ENCODE measurements at regions not wholly inside any gene's neighbourhood (a gene's known extent, or its start where the extent isn't known, plus 50 kb on each side); places are given as distances from the start of the nearest gene placed in this dataset.
"Not testable (repeated sequence)": the region's sequence is repeated elsewhere in the genome, so short reads cannot be mapped to it uniquely, and the experiment has no call there.

DNA sequence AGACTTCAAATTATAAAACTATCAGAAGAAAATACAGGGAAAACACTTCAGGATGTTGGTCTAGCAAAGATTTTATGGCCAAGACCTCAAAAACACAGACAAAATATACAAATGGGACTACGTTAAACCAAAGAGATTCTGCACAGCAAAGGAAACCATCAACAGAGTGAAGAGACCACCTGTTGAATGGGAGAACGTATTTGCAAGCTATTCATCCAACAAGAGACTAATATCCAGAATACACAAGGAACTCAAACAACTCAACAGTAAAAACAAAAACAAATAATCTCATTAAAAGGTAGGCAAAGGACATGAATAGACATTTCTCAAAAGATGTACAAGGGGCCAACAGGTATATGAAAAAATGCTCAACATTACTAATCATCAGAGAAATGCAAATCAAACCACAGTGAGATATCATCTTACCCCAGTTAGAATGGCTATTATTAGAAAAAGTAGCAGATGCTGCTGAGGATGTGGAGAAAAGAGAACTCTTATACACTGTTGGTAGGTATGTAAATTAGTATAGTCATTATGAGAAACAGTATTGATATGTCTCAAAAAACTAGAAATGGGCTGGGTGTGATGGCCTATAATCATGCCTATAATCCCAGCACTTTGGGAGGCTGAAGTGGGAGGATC, 112.6 kb downstream of the LRIG2 start:
- DNase-seq = no peak

DNA sequence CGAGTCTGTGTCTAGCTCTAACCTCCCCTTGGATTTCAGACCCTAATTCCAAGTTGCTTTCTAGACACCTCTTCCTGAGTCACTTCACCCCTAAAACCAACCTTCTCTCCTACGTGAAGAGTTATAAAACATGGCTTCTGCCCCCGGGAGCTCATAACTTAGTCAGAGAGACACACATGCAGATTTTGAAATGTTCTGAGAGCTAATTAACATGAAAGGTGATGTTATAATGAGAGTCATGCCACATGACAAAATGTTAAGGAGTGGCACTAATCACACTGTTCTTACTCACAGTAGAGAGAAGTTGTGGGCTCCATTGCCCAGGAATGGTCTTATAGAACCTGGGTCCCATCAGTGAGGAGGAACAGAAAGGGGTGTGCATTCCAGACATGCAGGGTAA, 117.1 kb downstream of the LRIG2 start:
- DNase-seq = no peak

DNA sequence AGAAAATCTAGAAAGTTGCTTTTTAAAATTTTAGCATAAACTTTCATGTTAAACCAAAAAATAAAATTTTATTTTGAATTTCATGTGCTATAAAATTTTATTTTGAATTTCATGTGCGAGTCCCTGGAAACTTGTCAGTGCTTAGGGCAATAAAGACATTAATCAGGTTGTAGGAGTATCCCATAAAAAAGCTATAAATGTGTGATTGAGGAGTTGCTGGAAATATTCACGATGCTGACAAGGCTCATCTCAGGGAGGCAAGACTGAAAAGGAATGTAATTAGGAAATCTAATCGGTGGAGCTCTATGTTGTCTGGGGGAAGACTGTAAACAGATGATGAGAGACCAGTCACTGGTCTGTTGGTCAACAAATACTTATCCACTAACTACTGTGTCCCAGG, 117.9 kb downstream of the LRIG2 start:
- DNase-seq = no peak

DNA sequence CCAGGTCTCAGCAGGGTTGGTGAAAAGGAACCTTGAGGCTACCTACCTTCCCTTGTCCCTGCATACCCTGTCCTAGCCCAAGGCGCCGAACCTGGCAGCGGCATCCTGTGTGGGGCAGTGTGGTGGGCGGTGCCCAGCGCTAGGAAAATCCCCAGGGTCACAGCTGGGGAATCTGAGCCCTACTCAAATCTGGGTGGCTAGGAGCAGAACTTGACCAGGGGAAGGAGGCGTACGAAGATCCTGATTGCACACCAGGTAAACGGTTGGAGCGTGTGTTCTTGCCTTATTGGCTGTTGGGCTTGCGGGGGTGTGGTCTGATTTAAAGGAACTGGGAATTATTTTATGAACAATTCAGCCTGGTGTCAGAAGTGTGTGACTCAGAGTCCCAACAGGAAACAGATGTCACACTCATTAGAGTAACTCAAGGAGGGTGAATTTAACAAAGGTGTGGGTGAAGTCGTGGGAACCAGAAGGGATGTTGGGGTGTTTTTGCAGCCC, 118.6 kb downstream of the LRIG2 start:
- DNase-seq = no peak

DNA sequence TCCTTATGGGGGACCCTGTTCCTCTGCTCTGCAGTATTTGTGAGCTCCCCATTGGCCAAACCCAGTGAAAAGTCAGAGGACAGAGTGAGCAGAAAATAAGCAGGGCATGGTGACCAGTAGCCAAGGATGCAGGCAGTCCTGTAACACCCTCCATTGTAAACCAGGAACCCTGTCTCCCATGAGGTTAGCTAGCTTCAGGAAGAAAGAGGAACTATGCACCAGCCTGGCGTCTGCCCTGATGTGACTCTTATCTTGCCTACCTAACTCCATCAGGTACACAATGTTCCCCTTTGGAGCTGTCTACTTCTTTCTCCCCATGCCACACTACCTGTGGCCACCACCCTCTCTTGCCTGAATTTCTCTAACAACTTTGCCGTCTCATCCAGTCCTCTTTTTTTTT, 119.2 kb downstream of the LRIG2 start:
- DNase-seq = no peak

DNA sequence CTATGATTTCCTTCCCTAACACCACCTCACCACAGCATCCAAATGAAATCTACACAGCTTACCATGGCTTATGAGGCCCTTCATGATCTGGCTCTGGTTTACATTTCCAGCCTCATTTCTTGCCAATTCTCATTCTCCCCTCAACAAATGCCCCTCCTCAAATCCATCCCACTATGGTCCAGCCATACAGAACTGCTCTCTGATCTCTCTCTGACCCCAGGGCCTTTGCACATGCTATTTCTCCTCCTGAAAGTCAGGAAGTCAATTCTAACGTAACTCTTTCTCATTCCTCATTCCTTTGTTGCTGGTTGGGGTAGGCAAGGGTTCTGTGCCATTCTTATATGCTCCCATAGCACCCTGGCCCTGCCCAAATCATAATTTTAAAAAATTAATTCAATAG, 120.0 kb downstream of the LRIG2 start:
- no peak for DNase-seq

DNA sequence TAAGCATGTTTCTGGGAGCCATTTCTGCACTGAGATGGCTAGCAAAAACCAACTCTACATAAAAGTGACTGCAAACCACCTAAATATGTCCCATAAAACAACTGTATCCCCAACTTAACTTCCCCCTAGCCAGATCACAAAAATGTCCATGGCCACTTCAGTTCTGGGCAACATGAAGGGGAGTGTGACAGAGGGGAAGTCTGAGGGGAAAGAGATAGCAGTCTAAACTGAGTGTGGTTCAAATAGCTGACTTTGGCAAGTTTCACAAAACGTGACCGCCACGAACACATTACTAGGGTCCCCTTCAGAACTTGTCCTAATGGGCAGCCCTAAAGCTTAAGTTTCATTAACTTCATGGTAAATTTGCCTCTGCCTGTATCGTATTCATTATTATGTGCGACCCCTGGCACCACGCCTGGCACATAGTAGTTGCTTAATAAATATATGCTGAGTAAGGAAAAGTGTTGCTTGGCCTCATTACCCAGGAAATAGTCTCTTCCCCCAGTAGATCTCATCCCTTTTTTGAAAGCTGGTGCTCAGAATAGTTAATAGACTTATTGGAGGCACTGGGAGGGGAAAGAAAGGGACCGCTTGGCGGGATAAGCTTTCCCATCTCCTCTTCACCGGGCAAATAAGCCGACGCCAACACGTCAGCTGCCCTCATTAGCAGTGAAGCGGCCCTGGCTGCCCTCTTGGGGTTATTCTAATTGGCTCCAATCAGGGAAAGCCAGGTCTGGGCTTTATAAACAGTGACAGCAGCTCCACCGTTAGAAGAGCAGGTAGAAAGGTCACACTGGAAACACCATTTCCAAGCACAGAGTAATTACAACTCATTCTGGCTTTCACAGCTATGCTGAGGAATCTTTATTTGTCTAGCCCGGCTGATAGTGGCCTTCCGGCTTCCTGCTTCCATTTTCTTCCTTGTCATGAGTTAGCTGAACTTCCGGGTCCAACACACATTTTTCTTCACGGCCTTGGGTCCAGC, 122.1 kb downstream of the LRIG2 start:
- DNase-seq = no peak

DNA sequence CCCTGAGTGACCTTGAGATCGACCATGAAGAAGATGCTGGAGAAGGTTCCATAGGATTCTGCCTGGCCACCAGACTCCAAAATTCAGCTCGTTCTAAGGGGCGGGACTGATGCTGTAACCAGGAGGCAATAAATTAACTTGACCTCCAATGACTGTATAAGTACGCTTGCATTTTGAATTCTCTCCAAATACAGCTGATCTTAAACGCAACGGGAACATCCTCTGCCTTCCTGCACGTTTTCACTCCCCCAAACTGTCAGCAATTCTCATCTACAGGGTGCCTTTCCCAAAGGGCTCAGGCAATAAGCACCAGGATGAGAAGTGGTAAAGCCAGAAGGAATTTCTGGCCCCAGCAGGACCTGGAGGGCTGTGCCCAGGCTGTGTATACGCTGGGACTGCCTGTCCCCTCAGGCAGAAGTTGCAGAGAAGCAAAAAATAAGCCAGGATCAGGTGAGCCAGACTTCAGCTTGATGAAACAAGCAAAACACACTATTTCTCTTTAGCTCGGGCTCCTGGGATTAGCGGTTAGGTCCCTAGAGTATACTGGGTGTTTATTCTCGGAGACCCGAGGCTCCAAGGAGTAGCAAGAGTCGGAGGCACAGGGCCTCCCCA, 124.8 kb downstream of the LRIG2 start:
- no peak for DNase-seq

DNA sequence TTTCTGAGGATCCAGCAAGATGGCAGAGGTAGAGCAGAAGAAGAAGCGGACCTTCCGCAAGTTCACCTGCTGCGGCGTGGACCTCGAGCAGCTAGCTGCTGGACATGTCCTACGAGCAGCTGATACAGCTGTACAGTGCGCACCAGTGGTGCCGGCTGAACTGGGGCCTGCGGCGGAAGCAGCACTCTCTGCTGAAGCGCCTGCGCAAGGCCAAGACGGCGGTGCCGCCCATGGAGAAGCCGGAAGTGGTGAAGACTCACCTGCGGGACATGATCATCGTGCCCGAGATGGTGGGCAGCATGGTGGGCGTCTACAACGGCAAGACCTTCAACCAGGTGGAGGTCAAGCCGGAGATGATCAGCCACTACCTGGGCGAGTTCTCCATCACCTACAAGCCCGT, 125.8 kb downstream of the LRIG2 start:
- no peak for DNase-seq

DNA sequence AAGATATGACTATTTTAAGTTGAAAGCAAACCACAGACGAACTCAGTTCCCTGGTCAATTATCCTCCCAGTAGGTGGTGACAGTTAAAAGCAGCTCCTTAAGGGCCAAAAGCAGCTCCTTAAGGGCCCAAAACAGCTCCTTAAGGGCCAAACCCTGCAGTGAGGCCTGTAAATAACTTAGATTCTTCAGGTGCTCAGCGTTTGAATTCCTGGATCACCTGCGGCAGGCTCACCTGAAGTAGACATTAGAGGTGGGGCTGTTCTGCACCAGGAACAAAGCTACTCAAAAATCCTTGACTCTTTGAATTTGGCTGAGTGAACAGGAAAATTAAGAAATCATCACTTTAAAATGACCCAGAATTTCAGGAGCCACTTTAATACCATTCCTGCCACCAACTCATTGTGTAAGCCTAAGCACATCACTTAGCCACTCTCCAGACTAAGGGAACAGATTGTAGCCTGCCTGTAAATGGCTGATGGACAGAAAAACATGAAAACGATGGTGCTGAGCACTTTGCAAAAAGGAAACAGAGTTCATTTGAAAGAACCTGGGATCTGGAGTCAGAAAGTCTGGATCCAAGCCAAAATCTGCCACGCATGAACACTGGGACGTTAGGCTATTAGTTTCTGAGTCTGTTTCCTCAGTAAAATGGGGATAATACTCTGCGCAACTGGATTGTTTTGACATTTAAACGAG, 126.9 kb downstream of the LRIG2 start:
- no peak for DNase-seq

DNA sequence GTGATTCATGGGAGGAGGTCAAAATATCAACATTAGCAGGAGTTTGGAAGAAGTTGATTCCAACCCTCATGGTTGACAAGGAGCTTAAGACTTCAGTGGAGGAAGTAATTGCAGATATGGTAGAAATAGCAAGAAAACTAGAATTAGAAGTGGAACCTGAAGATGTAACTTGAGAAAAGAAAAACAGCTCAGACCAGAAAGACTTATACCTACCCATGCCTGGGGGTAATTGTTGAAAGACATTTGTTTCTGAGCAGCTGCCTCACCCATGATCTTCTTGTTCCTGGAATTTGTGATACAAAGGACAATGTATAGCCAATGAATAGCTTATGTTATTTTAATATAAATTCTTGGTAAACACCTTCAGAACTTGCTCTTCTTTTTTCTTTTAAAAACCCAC, 128.6 kb downstream of the LRIG2 start:
- DNase-seq = no peak

DNA sequence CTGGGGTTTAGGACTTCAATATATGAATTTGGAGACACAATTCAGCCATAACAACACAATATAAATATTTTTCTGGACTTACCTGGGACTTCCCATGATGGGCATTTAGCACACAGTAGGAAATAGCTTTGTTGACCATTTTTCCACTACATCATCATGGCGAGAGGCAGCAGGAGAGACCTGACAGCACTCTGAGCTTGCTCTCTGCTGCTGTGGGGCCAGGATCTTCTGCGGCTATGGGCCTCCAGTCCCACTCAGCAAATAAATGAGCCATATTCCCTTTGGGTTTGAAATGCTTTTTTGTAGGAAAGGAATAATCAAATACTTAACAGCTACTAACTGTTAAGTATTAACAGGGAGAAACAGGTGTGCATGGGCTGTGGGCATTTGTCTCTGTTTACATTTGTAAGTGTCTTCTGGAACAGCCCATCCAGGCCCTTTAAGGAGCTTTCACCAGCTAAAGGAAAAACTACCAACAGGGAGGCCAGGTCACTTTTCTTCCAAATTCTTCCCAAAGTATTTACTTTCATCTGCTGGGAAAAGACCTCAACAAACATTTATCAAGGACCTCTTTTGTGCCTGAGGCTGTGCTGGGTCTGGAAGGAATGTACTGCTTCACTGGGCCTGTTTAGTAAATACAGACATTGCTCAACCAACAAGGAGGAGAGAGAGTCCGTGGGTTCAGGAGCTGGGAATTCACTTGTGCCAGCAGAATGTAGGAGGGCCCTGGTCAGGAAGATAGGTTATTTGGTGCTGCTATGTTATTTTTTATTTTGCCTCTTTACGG, 133.2 kb downstream of the LRIG2 start:
- no peak for DNase-seq

DNA sequence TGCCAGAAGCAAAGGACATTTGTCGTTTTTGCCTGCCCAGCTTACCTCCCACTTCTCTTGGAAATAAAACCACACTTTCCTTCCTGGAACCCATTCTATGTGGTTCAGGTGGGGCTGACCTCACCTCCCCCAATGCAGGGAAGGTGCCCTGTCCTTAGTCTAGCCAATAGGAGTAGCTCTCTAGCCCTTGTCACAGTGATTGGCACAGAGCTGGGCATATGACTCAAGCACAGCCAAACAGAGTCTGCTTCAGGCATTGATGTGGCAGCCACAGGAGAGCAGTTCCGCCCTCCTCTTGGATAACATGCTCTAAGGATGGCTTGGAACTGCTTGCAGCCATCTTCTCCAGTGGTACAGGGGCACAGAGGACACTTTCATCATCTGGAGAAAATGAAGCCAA, 134.0 kb downstream of the LRIG2 start:
- DNase-seq = no peak

DNA sequence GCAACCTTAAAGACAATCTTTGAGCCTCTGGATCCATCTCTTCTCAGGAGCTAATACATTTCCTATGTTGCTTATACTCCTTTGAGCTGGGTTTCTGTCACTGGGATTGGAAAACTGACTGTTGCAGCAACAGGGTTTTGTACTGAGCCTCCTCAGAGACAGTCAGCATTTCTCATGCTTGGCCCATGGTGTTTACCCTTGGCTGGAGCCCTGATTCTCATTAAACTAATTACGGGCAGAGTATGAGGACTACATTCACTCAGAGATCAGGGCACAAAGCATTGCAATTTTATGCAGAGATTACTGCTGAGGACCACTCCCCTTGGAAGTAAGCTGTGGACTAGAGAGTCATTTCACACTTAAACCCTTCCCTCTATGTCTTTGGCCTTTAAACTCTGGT, 134.5 kb downstream of the LRIG2 start:
- DNase-seq = no peak

DNA sequence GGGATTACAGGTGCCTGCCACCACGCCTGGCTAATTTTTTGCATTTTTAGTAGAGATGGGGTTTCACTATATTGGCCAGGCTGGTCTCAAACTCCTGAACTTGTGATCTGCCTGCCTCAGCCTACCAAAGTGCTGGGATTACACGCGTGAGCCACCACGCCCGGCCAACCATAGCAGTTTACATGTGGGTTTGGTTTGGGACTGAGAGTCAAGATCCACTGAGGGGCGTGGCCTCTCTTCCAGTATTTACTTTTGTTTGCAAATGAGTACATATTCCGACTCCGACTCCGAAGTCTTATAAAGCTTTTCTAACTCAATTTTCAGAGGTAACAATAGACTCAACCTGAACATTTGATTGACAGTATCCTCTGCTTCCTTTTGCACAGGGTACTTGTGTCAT, 135.4 kb downstream of the LRIG2 start:
- DNase-seq = not testable (repeated sequence)

DNA sequence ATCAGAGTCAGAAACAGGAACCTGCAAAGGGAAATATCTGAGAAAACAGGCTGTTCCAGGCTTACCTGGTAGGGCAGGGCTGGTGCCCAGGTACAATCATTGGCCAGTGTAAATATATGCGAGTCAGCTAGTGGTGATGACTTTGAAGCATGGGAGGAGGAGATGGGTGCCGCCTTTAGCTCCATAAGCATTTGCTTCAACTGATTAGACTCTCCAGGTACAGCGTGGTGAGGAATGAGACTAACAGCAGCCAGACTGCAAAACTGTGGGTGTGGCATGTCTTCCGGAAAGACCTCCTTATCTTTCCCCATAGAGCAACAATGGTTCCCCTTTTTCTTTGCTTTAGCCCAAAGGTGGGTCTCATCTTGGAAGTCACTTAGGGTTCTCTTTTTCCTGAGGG, 137.2 kb downstream of the LRIG2 start:
- DNase-seq = no peak

DNA sequence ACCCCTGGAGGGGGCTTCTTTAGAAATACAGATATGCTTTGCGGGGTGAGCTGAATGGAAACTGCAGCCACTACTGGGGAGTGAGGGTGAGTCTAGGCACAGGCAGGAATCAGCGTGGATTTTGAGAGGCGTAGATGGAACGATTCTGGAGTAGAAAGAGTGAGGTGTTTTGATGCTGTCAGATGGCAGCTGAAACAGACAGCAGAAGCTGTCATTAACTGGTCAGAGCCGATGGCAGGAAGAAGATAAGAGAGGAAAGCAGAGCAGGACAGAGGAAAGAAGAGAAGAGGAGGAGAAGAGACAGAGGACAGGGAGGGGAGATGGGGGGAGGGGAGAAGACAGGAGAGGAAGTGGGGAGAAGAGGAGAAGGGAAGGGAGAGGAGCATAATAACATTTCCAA, 138.5 kb downstream of the LRIG2 start:
- no peak for DNase-seq

DNA sequence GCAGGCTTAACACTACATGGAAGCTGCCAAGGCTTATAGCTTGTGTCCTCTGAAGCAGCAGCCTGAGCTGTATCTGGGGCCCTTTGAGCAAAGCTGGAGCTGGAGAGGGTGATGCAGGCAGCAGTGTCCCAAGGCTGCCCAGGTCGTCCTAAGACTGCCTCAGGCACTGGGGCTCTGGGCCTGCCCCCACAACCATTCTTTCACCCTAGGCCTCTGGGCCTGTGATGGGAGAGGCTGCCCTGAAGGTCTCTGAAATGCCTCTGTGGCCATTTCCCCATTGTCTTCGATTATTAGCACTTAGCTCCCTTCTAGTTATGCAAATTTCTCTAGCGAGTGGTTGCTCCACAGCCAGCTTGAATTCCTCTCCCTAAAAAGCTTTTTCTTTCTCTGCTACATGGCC, 142.0 kb downstream of the LRIG2 start:
- no peak for DNase-seq

DNA sequence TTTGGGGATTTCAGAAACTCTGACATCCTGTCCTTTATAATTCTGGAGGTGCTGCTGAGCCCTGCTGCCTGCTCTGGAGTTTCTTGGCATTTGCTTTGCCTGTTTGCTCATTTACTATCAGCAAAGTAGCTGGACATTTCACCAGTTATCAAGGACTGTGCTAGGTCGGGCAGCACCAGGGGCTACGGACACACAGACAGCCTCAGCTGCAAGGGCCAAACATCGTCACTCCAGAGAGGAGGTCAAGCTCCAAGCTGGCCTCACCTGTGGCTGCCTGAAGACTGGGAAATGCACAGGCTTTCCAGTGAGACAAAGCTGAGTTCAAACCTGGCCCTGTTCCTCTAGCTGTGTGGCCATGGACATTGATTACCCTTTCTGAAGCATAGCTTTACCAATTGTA, 143.7 kb downstream of the LRIG2 start:
- no peak for DNase-seq

DNA sequence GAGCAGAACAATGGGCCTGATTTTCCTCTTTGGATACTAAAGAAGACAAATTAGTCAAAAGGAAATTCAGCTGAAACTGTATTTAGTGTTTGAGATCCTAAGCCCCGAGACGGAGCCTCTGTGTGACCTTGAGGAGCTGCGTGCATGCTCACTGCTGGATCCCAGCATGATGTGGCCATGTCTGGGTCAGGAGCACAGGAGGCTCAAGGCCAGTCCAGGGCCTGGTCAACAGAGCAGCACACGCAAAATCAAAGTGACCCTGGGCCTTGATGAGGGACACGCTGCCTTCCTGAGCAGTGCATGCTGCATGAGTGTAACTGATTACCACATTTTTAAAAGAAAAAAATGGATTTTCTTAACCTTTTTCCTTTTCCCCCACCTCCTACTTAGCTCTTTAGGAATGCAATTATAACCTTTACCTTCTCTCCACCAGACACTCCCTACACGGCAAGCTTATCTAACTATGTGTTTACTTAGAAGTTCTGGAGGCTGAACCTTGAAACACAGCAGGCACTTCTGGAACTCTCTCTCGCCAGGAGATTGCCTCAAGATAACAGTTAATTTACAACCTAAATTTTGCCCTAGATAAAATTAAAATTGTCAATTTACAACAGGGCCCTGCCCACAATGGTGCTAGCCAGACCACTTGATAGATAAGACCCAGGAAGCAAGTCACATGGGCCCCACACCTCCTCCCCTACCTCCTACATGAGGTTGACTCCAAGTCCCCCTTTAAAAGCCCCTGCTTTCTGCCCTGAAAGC, 144.6 kb downstream of the LRIG2 start:
- no peak for DNase-seq

DNA sequence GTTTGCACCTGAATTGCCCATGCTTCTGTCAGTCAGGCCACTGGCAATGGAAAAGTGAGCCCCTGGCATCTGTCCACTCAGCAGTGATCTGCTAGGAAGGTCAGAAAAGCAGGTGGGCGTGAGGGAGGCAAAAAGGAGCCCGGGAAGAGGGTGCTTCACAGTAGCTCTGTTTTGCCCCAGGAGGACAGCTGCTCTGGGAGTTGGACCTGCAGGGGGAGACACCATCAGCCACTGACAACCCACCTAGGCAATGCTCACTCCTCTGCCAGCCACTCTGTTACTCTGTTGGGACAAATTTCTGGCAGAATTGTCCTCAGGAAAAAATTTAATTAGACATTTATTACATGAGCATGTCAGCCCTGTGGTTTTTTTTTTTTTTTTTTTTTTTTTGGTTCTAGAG, 146.4 kb downstream of the LRIG2 start:
- DNase-seq = no peak

DNA sequence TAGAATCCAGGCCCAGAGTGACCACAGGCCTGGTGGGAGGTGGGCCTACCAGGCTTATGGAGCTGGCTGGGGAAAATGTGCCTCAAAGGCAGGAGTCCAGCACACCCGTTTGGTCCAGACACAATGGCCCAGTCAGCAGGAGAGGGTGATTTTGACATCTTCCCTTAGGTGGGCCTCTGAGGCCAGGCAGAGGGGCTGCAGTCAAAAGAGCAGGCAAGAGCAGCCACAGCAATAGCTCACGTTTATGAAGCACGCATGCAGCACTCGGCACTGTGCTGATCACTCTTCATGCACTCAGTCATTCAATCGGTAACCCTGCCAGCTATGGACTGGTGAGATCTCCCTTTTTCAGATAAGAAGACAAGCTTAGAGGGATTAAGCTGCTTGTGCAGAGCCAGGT, 146.8 kb downstream of the LRIG2 start:
- no peak for DNase-seq
